Tibial nerve (tissue), 3 donors: ENCODE measurements at regions not wholly inside any gene's neighbourhood (a gene's known extent, or its start where the extent isn't known, plus 50 kb on each side); places are given as distances from the start of the nearest gene placed in this dataset.

ENCODE experiments used
- CTCF ChIP-seq, 5 experiments: fragments of 200-600 bp in 3 of 5; fragments of 450-650 bp in 2 of 5; sonication (generic) in 3 of 5; IDR thresholded peaks; one replicate each; pipeline ENCODE4 v1.5.1; 2016 to 2019; ENCODE audit warnings: antibody characterized with exemption in 5 of 5, mild to moderate bottlenecking in 3 of 5, moderate library complexity in 2 of 5
- POLR2A ChIP-seq, 2 donors: fragments of 450-650 bp; IDR thresholded peaks; one replicate each; pipeline ENCODE4 v1.6.1; 2017; ENCODE audit warnings: antibody characterized with exemption in 2 of 2, mild to moderate bottlenecking in 2 of 2, moderate library complexity in 2 of 2

- TF ChIP-seq CTCF (IDR thresholded peaks at IDR 0.05) (no peak), POLR2A (IDR thresholded peaks at IDR 0.05) (no peak)
Observed at GRCh38 chr6:4474810-4475209, 301.4 kb upstream of the CDYL start.
